Prostate gland (tissue), 2 donors: ENCODE measurements at regions not wholly inside any gene's neighbourhood (a gene's known extent, or its start where the extent isn't known, plus 50 kb on each side); places are given as distances from the start of the nearest gene placed in this dataset.
A peak's percentile ranks its signal among the peaks of the same experiment; 100 is the strongest.

ENCODE experiments used
- DNase-seq: peaks from one replicate; pipeline ENCODE4 v3.0.0-alpha.2; 2019; ENCODE audit warnings: low spot score
- H3K27ac ChIP-seq, 2 donors: fragments of 200-600 bp; sonication (generic); 2 replicates each; pipeline ENCODE4 v1.5.1; 2017 to 2019
- H3K27me3 ChIP-seq: fragments of 200-600 bp; sonication (generic); replicated peaks from 2 replicates; pipeline ENCODE4 v1.5.1; 2019; ENCODE audit not compliant: insufficient read depth
- H3K36me3 ChIP-seq, 2 donors: fragments of 200-600 bp; sonication (generic); 1 replicate in 1 of 2; 2 replicates in 1 of 2; pipeline versions ENCODE4 v1.5.1 to v1.8.1; 2017 to 2019
- H3K4me1 ChIP-seq: fragments of 200-600 bp; sonication (generic); replicated peaks from 2 replicates; pipeline ENCODE4 v1.5.1; 2019
- H3K4me3 ChIP-seq, 2 donors: fragments of 200-600 bp; sonication (generic); 2 replicates each; pipeline ENCODE4 v1.5.1; 2017 to 2019
- H3K9me3 ChIP-seq: fragments of 200-600 bp; sonication (generic); 2 replicates; pipeline ENCODE4 v1.5.1; 2017
- POLR2A ChIP-seq: fragments of 450-650 bp; IDR thresholded peaks from one replicate; pipeline ENCODE4 v1.6.1; 2016; ENCODE audit warnings: antibody characterized with exemption, mild to moderate bottlenecking
- POLR2AphosphoS5 ChIP-seq: sonication (generic); formaldehyde crosslinking; IDR thresholded peaks from one replicate; pipeline ENCODE4 v1.6.1; 2017; ENCODE audit warnings: antibody characterized with exemption
- WGBS: methylation state at CpG from one replicate; pipeline ENCODE4 v1.1.5; 2018; 5-methylcytosine and 5-hydroxymethylcytosine counted together
- intact Hi-C: fragments of 100-400 bp; cut with DNase I; formaldehyde crosslinking; loops from one replicate; pipeline ENCODE4 v1.14.2; 2022
- TF ChIP-seq, protein P1 (sequence below), 4 experiments: fragments of 200-600 bp in 2 of 4; fragments of 450-650 bp in 2 of 4; sonication (generic) in 2 of 4; IDR thresholded peaks; 1 replicate in 3 of 4; 2 replicates in 1 of 4; pipeline ENCODE4 v1.5.1; 2016 to 2019; ENCODE audit warnings: antibody characterized with exemption in 4 of 4, mild to moderate bottlenecking in 2 of 4, moderate library complexity in 2 of 4

DNA sequence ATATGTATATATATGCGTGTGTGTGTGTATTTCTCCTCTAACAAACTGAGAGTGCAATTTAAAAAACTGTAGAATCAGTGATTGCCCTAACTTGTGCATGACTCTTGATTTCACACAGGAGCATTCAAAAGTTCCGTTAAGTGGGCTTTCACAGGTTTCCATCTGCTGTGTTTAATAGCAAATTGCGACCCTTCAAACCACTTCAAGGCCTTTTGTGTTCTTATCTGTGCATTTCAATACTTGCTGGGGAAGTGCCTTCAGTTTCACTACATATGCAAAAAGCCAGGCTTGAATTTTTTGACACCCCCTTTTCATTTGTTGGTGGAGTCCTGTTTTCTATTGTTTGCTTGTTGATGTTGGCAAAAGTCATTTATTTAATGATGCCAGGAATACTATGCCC lies 158.0 kb downstream of the TM9SF2 start:
- no peaks in the 10 kb centered on the region for H3K27me3 ChIP-seq
- intact Hi-C loops = loop anchor here (2.0 to 5.0 kb wide), 2 partner anchors 258 to 578 kb away; no protein-coding TSS in a partner anchor
- no peaks in the 10 kb centered on the region for H3K36me3 ChIP-seq
- WGBS = 94% methylated on average over 3 of the region's 3 CpGs
- no peak for DNase-seq
- no peak overlapping the region for H3K27ac ChIP-seq
- no peaks in the 10 kb centered on the region for H3K9me3 ChIP-seq
- H3K4me1 ChIP-seq = no peaks in the 10 kb centered on the region
- TF ChIP-seq POLR2AphosphoS5 (no peak), POLR2A (no peak)
- TF ChIP-seq, protein P1, sequence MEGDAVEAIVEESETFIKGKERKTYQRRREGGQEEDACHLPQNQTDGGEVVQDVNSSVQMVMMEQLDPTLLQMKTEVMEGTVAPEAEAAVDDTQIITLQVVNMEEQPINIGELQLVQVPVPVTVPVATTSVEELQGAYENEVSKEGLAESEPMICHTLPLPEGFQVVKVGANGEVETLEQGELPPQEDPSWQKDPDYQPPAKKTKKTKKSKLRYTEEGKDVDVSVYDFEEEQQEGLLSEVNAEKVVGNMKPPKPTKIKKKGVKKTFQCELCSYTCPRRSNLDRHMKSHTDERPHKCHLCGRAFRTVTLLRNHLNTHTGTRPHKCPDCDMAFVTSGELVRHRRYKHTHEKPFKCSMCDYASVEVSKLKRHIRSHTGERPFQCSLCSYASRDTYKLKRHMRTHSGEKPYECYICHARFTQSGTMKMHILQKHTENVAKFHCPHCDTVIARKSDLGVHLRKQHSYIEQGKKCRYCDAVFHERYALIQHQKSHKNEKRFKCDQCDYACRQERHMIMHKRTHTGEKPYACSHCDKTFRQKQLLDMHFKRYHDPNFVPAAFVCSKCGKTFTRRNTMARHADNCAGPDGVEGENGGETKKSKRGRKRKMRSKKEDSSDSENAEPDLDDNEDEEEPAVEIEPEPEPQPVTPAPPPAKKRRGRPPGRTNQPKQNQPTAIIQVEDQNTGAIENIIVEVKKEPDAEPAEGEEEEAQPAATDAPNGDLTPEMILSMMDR (IDR thresholded peaks at IDR 0.05) = no peak
- H3K4me3 ChIP-seq = no peak overlapping the region

DNA sequence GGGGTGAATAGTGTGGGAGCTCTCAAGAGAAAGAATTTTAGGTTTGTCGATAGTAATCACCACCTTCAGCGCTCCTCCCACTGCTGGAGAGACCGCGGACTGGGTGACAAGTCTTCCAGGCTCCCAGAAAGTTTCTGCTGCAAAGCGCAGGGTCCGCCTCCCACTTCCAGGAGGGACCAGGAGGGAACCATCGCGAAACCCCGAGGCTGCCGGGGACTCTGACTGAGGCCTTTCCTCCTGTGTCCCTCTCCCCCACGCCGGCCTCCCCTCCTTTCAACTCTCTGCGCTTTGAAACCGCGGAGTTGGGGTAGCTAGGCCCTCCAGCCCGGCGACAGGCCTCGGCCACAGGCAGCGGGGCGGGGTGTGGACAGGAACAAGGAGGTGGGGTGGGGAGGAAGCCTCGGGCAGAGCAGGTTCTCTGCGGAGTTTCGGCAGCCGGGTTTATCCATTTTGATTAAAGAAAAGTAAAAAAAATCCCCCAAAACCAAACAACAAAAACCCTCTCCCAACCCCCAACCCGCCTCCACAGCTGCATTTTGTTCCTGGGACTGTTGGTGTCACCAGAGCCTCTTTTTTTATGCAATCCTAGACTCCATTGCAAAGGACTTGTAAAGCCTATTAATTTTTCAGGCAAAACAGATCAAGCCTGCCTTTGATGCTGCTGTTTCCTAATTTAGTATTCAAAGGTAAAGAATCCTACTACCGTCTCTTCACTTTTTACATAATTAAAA lies 157.2 kb downstream of the TM9SF2 start:
- Histone ChIP-seq H3K36me3 (no peaks in the 10 kb centered on the region), H3K27me3 (no peaks in the 10 kb centered on the region), H3K4me3 (peak overlapping the region; percentile 24 to 25), H3K4me1 (no peaks in the 10 kb centered on the region), H3K9me3 (no peaks in the 10 kb centered on the region), H3K27ac (peak overlapping the region; percentile 72 to 73)
- intact Hi-C loops = loop anchor here (1.0 to 5.0 kb wide), 3 partner anchors 258 to 856 kb away; no protein-coding TSS in a partner anchor
- TF ChIP-seq, protein P1 (IDR thresholded peaks at IDR 0.05) = peak in 2 of 4 experiments; percentile 7 to 29
- no peak for TF ChIP-seq POLR2AphosphoS5
- WGBS = 23% methylated on average over 26 of the region's 26 CpGs
- peak; percentile 14 for DNase-seq

DNA sequence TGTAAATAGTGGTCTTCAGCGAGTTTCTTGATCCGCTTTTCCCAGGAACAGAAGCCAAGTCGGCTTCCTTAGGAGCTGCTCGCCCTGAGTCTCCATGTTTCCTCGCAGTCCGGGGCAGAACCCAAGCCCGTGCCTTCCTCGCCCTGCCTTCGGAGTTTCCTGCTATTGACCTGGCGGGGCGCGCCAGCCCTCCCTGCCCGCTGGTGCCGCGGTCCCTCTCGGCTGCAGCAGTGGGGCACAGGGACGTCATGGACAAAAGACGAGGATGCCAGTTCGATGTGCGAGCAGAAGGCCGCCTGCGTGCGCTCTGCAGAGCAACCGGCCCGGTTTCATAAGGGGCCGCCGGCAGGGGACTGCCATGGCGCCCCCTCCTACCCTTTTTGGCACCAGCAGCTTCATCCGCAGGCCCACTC lies 156.6 kb downstream of the TM9SF2 start:
- TF ChIP-seq POLR2A (no peak), POLR2AphosphoS5 (no peak)
- TF ChIP-seq, protein P1 (IDR thresholded peaks at IDR 0.05) = no peak
- DNase-seq = no peak
- Histone ChIP-seq H3K4me1 (no peaks in the 10 kb centered on the region), H3K27ac (peak overlapping the region; percentile 72 to 73), H3K9me3 (no peaks in the 10 kb centered on the region), H3K27me3 (no peaks in the 10 kb centered on the region), H3K4me3 (peak overlapping the region; percentile 24 to 25), H3K36me3 (no peaks in the 10 kb centered on the region)
- intact Hi-C loops = loop anchor here (1.0 to 5.0 kb wide), 3 partner anchors 259 to 856 kb away; no protein-coding TSS in a partner anchor
- WGBS = 39% methylated on average over 29 of the region's 29 CpGs

DNA sequence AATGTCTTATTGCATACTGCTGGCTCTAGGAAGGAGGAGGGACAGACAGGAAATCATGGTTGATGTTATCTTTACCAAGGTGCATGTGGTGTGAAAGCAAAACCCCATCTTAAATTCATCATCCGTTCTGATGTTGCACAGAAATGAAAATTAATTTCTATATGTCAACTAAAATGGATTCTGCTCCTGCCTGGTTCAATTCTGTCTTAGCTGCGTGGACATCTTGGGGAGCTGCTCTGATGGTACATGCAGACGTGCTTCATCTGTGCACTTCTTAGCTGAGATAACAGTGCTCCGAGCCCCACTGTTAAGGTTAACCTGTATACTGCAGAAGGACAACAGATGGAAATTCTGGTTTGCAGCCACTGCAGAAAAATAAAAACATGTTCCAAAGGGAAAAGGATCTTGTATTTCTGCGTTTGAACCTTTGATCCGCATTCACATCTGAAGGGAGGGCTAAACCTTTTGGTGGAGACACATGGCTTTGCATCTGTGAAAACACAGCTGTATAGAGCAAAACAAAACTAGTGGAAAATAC lies 155.6 kb downstream of the TM9SF2 start:
- intact Hi-C loops = loop anchor here (5.0 kb wide), 1 partner anchor 580 kb away; no protein-coding TSS in a partner anchor
- H3K4me1 ChIP-seq = no peaks in the 10 kb centered on the region
- no peaks in the 10 kb centered on the region for H3K27me3 ChIP-seq
- no peak for DNase-seq
- TF ChIP-seq POLR2A = no peak
- TF ChIP-seq, protein P1 (IDR thresholded peaks at IDR 0.05) = no peak
- no peak for TF ChIP-seq POLR2AphosphoS5
- H3K9me3 ChIP-seq = no peaks in the 10 kb centered on the region
- H3K27ac ChIP-seq = no peak overlapping the region
- H3K4me3 ChIP-seq = no peak overlapping the region
- H3K36me3 ChIP-seq = no peaks in the 10 kb centered on the region
- WGBS = 86% methylated on average over 6 of the region's 6 CpGs
